ENCODE measurements at regions not wholly inside any gene's neighbourhood (a gene's known extent, or its start where the extent isn't known, plus 50 kb on each side); places are given as distances from the start of the nearest gene placed in this dataset.

GRCh38 chr12:4086481-4086880, 187.1 kb upstream of the CCND2 start:
- TF ChIP-seq CTCF (IDR thresholded peaks at IDR 0.05) (no peak), POLR2A (IDR thresholded peaks at IDR 0.05) (no peak)
